Activated CD4-positive, alpha-beta T cell treated with anti-CD3 and anti-CD28 coated beads for 48 hours (primary cell): ENCODE measurements at regions not wholly inside any gene's neighbourhood (a gene's known extent, or its start where the extent isn't known, plus 50 kb on each side); places are given as distances from the start of the nearest gene placed in this dataset.
A peak's percentile ranks its signal among the peaks of the same experiment; 100 is the strongest.
"Not testable (repeated sequence)": the region's sequence is repeated elsewhere in the genome, so short reads cannot be mapped to it uniquely, and the experiment has no call there.

ENCODE experiments used
- DNase-seq: peaks from one replicate; pipeline ENCODE4 v3.0.0-alpha.2; 2020

DNA sequence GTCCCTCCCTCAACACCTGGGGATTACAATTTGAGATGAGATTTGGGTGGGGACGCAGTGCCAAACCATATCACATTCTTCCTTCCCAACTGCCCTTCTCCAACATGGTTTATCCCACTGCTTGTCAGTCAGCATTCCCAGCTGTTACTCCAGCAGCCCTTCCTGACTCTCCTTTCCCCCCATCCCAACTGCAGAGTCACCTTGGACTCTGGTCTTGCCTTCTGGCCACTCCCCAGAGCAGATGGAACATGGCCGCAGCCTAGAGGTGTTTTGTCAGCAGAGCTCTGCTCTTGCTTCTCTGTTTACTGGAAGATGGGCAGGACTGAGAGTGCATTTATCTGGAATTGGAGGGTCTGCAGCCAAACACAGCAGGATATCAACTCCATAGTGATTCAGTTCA lies 51.2 kb upstream of the MEX3C start:
- DNase-seq, result no peak

- DNase-seq, result no peak
Observed at GRCh38 chr18:51250006-51250405, 52.5 kb upstream of the MEX3C start.

- no peak for DNase-seq
Observed at GRCh38 chr18:51250458-51251024, 53.1 kb upstream of the MEX3C start.

- DNase-seq, result no peak
Observed at GRCh38 chr18:51251625-51252024, 54.1 kb upstream of the MEX3C start.

DNA sequence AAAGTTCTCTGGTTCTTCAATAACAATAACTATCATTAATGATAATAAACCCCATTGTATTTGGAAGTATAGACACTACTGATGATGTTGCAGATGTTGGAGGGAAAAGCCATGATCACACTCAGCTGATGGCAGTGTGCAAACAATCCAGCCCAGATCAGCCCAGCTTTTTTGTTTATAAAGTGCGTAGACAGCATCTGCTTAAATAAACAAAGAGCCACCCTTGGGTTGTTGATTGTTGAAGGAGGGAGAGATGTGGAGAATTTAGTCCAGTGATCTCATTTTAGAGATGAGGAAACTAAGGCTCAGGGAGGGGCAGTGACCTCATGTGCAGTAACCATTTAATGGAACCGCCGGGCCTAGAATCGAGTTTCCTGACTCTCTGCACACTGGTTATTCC lies 56.0 kb upstream of the MEX3C start:
- DNase-seq, result no peak

DNA sequence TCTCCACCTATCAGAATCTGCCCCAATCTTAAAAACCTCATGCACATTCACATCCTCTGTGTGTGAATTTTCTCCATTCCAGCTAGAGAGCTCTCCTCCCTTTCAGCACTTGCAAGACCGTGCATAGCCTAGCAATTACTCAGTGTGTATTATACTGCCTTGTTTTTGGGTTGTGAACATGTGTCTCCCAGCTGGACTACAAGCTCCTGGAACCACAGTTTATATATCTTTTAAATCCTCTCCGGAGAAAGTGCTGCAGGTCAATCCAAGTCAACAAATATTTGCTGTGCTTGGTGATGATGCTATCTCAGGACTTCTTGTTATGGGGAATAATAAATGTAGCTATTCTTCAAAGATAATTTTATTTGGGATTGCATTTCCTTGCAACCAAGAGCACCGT lies 58.2 kb upstream of the MEX3C start:
- DNase-seq, result no peak

DNA sequence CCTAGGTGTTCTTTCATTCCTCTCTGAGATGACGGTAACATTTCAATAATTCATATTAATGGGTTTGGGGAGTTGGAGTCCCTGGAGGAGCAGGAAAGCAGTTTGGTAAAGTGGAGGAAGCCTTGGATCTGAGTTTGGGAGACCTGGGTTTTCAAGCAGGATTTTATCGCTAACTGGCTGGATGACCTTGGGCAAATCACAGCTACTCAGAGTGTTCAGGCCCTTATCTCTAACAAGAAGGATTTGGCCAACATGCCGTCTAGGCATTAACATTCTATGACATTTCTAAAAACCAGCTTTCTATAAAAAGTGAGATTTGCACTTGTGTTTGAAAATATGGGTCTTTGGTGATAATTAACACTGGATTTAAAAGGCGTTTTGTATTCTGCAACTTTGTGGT lies 59.7 kb upstream of the MEX3C start:
- DNase-seq, result no peak

- no peak for DNase-seq
Observed at GRCh38 chr18:51260118-51260517, 62.6 kb upstream of the MEX3C start.

- DNase-seq, result not testable (repeated sequence)
Observed at GRCh38 chr18:51266077-51266476, 68.6 kb upstream of the MEX3C start.

DNA sequence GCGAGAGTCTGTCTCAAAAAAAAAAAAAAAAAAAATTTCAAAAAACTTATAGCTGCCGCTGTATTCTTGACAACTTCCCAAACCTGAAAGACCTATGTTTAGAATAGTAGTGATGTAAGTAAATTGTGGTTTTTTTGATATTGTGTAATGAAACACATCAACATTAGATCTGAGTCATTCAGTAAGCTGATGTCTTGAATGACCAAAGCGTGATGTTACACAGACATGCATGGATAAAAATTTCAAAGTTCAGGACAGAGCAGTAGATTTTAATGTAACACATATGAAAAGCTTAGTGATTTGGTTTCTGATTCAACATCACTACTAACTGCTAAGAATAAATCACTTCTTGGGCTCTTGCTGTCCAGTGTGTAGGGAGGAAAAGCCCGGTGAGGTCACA lies 69.3 kb upstream of the MEX3C start:
- no peak for DNase-seq

GRCh38 chr18:51273437-51273836 lies 76.0 kb upstream of the MEX3C start:
- no peak for DNase-seq

GRCh38 chr18:51275712-51276476 lies 78.4 kb upstream of the MEX3C start:
- DNase-seq, result no peak

- peak; percentile 73 for DNase-seq
Observed at GRCh38 chr18:51278045-51278649, 80.7 kb upstream of the MEX3C start.

DNA sequence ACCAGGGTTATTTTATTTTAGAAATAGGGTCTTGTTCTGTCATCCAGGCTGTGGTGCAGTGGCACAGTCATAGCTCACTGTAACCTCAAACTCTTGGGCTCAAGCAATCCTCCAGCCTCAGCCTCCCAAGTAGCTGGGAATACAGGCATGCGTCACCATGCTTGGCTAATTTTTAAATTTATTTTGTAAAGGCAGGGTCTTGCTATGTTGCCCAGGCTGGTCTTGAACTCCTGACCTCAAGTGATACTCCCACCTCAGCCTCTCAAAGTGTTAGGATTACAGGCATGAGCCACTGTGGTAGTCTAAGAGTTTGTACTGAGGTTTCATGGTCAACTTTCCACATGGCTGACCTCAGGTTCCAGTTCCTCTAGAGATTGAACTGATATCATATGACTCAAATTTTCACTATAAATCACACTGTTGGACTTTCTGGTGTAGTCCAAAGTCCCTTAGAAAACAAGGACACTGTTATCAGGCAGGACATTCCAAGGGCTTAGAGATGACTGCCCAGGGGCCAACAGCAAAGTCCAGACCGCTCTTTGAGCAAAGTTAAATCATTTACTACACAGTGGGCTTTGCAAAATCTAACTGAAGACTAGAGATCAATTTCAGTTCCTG lies 82.0 kb upstream of the MEX3C start:
- DNase-seq, result no peak

- no peak for DNase-seq
Observed at GRCh38 chr18:51287818-51288508, 90.5 kb upstream of the MEX3C start.

DNA sequence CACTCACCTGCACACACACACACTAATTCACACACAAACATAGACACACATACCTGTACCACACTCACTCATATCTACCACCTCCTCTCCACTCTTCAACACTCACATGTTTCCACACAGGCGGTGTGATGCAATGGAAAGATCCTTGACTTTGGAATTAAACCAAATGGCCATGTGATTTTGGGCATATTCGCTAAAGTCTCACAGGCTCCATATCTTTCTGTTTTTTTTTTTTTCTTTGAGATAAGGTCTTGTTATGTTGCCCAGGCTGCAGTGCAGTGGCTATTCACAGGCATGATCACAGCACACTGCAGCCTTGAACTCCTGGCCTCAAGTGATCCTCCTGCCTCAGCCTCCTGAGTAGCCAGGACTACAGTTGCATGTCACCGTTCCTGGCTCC lies 91.1 kb upstream of the MEX3C start:
- no peak for DNase-seq

- DNase-seq, result no peak
Observed at GRCh38 chr18:51290860-51291259, 93.4 kb upstream of the MEX3C start.

- no peak for DNase-seq
Observed at GRCh38 chr18:51300912-51301311, 103.4 kb upstream of the MEX3C start.

- DNase-seq, result no peak
Observed at GRCh38 chr18:51301376-51301775, 103.9 kb upstream of the MEX3C start.

DNA sequence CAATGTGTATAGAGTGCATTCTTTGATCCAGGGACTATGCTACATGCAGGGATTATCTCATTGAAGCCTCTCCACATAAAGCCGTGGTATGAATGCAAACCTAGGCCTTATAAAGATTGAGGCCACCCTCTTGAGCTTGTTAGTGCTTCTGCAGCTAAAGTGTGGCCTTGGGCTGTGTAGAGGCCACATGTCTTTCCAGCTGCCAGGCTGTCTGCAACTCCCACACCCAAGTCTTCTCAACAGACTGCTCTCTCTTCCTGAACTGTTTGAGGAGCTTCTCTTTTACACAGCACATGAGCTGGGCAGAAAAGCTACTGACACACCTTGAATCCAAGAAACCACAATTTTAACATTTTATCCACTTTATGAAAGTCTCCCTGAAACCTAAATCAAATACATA lies 119.2 kb upstream of the MEX3C start:
- no peak for DNase-seq

DNA sequence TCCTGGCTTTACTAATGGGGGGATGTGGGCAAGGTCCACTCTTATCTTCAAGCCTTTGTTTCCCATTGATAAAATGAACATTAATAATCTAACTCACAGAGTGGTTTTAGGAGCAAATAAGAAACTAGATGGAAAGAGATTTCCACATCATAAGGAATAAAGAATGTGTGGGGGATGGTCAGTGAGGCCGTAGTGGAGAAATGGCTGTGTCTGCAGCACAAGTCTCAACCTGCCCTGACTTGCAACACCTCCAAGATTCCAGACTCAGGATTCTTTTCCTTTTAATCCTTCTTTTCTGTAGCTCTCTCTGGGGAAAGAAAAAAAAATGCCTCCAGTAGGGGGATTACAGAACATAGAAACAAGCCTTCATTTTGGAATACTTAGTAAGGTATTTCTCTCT lies 124.2 kb upstream of the MEX3C start:
- DNase-seq, result no peak

DNA sequence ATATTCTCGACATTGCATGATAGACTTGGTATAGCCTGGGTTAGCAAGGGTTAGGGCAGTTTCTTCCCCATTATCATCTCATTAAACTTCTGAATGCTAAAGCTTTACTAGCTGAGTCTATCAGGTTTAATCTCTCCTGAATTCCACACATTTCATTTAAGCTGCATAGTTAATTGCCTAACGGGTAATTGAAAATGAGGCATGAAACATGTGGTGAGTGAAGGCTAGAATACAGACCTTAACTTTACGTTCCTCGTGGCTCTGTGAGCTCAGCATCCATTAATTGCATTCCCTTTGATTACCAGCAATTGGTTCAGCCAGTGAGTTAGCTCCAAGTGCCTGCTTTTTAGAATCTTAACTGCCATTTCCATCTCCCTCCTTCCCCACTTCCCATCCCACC lies 126.5 kb upstream of the MEX3C start:
- DNase-seq, result no peak

DNA sequence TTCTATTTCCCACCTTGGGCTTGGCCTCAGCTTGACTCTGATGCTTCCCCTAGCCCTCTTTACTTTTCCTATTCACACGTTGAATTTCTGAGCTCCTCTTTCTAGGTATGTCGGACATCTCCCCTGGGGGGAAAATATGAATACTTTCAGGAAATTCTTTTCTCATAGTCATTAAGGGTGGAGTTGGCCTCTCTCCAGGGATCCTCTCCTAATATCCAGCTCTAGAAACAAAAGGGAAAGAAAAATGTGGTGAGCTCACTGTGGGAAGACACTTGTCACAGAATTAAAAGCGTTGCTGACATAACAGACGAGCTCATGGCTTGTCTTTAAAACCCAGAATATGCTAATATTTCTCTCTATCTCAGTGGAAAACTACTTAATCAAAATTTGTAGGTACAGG lies 132.7 kb upstream of the MEX3C start:
- no peak for DNase-seq

DNA sequence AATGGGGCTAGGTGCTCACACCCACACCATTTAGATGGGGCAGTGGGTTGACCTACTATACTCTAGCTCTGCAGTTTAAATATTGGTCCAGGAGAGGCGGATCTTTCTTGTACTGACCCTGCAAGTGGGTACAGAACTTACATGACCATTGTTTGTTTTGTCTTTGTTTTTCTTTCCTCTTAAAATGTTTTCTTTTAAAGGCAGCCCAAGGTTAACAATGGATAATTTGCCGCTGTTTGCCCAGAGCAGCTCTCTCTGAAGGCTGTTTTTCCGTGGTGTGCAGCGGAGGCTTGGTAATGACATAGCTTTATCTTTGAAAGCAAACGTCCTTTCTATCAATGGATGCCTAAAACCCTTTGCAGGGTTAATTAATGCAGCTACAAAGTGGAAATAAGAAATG lies 133.3 kb upstream of the MEX3C start:
- DNase-seq, result no peak
